ENCODE measurements at regions not wholly inside any gene's neighbourhood (a gene's known extent, or its start where the extent isn't known, plus 50 kb on each side); places are given as distances from the start of the nearest gene placed in this dataset.

- H3K27me3 ChIP-seq (ENCODE audit: insufficient read depth in 3 of 3, low read length in 2 of 3), result peaks cover 0 to 83% (median 28%) of the 10 kb centered on the region in 3 donors
- ATAC-seq (no peak), DNase-seq (peak in 1 of 2 donors; percentile 34)
- no peak overlapping the region for H3K27ac ChIP-seq
- no peaks in the 10 kb centered on the region for H3K9me3 ChIP-seq
- 78 to 82% (median 79%) methylated on average over 17 of the region's 17 CpGs for WGBS, 3 donors
- TF ChIP-seq CTCF (IDR thresholded peaks at IDR 0.05), result no peak
- no peak overlapping the region for H3K4me3 ChIP-seq
- intact Hi-C loops (cut with DNase I), result no loop called here
- H3K36me3 ChIP-seq (ENCODE audit: insufficient read depth in 1 of 2, low read depth in 1 of 2), result no peaks in the 10 kb centered on the region
- H3K4me1 ChIP-seq, result no peaks in the 10 kb centered on the region
These were observed 87.0 kb downstream of the YTHDF1 start for GRCh38 chr20:63128956-63129355.

- peaks cover 0 to 86% (median 30%) of the 10 kb centered on the region in 3 donors for H3K27me3 ChIP-seq (ENCODE audit: insufficient read depth in 3 of 3, low read length in 2 of 3)
- H3K4me1 ChIP-seq, result no peaks in the 10 kb centered on the region
- TF ChIP-seq CTCF (IDR thresholded peaks at IDR 0.05), result no peak
- no peaks in the 10 kb centered on the region for H3K36me3 ChIP-seq (ENCODE audit: insufficient read depth in 1 of 2, low read depth in 1 of 2)
- peak in 1 of 2 donors; percentile 17 for DNase-seq
- intact Hi-C loops (cut with DNase I), result no loop called here
- no peak overlapping the region for H3K27ac ChIP-seq
- ATAC-seq, result no peak
- 91% methylated on average over 30 of the region's 30 CpGs for WGBS, 3 donors
- no peaks in the 10 kb centered on the region for H3K9me3 ChIP-seq
- no peak overlapping the region for H3K4me3 ChIP-seq
These were observed 87.6 kb downstream of the YTHDF1 start for GRCh38 chr20:63128367-63128766.

- peaks cover 0 to 87% (median 31%) of the 10 kb centered on the region in 3 donors for H3K27me3 ChIP-seq (ENCODE audit: insufficient read depth in 3 of 3, low read length in 2 of 3)
- WGBS, 3 donors, result 67 to 70% (median 70%) methylated on average over 21 of the region's 21 CpGs
These were observed 88.1 kb downstream of the YTHDF1 start for GRCh38 chr20:63127700-63128364.

GRCh38 chr20:63126876-63127699, 88.8 kb downstream of the YTHDF1 start:
- ATAC-seq (no peak), DNase-seq (peak in 1 of 2 donors; percentile 28)
- H3K27me3 ChIP-seq (ENCODE audit: insufficient read depth in 3 of 3, low read length in 2 of 3), result peaks cover 0 to 87% (median 34%) of the 10 kb centered on the region in 3 donors
- TF ChIP-seq CTCF (IDR thresholded peaks at IDR 0.05), result no peak
- no peak overlapping the region for H3K27ac ChIP-seq
- H3K9me3 ChIP-seq, result no peaks in the 10 kb centered on the region
- intact Hi-C loops (cut with DNase I), result no loop called here
- no peak overlapping the region for H3K4me3 ChIP-seq
- no peaks in the 10 kb centered on the region for H3K36me3 ChIP-seq (ENCODE audit: insufficient read depth in 1 of 2, low read depth in 1 of 2)
- 47 to 58% (median 48%) methylated on average over 18 of the region's 18 CpGs for WGBS, 3 donors
- no peaks in the 10 kb centered on the region for H3K4me1 ChIP-seq

More at GRCh38 chr20:63127700-63128364, 88.1 kb downstream of the YTHDF1 start:
- intact Hi-C loops (cut with DNase I), result no loop called here
- ATAC-seq (no peak), DNase-seq (peak in 1 of 2 donors; percentile 20)
- Histone ChIP-seq H3K36me3 (ENCODE audit: insufficient read depth in 1 of 2, low read depth in 1 of 2) (no peaks in the 10 kb centered on the region), H3K4me1 (no peaks in the 10 kb centered on the region), H3K9me3 (no peaks in the 10 kb centered on the region), H3K27ac (no peak overlapping the region), H3K4me3 (no peak overlapping the region)
- no peak for TF ChIP-seq CTCF (IDR thresholded peaks at IDR 0.05)
